ENCODE measurements at regions not wholly inside any gene's neighbourhood (a gene's known extent, or its start where the extent isn't known, plus 50 kb on each side); places are given as distances from the start of the nearest gene placed in this dataset.

DNA sequence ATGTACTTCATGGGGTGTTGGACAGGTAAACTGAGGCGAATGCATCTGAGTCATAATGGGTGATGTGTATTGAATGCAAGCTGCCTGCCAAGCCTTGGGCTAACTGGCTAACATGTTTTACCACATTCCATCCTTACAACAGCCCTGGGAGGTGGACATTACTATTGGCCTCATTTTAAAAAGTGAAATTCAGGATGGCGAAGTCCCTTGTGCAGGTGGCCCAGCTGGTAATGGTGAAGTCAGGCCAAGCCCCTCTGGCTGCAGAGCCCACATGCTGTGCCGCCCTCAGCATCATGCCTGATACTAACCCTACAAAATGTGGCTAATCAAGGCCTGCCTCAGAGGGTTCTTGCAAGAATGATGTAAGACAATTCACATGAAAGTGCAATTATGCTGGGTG is 60.0 kb upstream of the CHD2 start:
- no peak overlapping the region for H3K27ac ChIP-seq
- ATAC-seq: no peak
- no peaks in the 10 kb centered on the region for H3K4me1 ChIP-seq
- intact Hi-C loops (cut with DNase I; ENCODE audit: low total_unique reads) (no loop called here), in situ Hi-C loops (cut with MboI; ENCODE audit: low sequenced_read_pairs in 4 of 4) (no loop called here)
- no peak overlapping the region for H3K4me3 ChIP-seq
- H3K9me3 ChIP-seq: no peaks in the 10 kb centered on the region
- H3K36me3 ChIP-seq: no peaks in the 10 kb centered on the region
- no peak for DNase-seq
- TF ChIP-seq, protein P1, sequence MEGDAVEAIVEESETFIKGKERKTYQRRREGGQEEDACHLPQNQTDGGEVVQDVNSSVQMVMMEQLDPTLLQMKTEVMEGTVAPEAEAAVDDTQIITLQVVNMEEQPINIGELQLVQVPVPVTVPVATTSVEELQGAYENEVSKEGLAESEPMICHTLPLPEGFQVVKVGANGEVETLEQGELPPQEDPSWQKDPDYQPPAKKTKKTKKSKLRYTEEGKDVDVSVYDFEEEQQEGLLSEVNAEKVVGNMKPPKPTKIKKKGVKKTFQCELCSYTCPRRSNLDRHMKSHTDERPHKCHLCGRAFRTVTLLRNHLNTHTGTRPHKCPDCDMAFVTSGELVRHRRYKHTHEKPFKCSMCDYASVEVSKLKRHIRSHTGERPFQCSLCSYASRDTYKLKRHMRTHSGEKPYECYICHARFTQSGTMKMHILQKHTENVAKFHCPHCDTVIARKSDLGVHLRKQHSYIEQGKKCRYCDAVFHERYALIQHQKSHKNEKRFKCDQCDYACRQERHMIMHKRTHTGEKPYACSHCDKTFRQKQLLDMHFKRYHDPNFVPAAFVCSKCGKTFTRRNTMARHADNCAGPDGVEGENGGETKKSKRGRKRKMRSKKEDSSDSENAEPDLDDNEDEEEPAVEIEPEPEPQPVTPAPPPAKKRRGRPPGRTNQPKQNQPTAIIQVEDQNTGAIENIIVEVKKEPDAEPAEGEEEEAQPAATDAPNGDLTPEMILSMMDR (IDR thresholded peaks at IDR 0.05 in 4 of 5, conservative IDR thresholded peaks at IDR 0.05 in 1 of 5): no peak
- TF ChIP-seq POLR2A (IDR thresholded peaks at IDR 0.05): no peak
- H3K27me3 ChIP-seq: no peaks in the 10 kb centered on the region

DNA sequence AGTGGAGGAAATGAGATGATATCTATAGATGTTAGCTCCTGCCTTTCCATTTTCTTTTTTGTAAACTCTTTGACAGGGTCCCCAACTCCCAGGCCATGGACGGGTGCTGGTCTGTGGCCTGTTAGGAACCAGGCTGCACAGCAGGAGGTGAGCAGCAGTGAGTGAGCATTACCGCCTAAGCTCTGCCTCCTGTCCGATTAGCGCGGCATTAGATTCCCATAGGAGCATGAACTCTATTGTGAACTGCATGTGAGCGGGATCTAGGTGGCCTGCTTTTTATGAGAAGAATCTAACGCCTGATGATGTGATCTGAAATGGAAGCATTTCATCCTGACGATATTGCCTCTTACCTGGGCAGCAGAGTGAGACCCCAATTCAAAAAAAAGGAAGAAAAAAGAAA is 56.8 kb upstream of the CHD2 start:
- DNase-seq (no peak), ATAC-seq (no peak)
- H3K4me1 ChIP-seq: no peaks in the 10 kb centered on the region
- H3K36me3 ChIP-seq: no peaks in the 10 kb centered on the region
- no peaks in the 10 kb centered on the region for H3K9me3 ChIP-seq
- no peaks in the 10 kb centered on the region for H3K27me3 ChIP-seq
- TF ChIP-seq POLR2A (IDR thresholded peaks at IDR 0.05): no peak
- TF ChIP-seq, protein P1 (IDR thresholded peaks at IDR 0.05 in 4 of 5, conservative IDR thresholded peaks at IDR 0.05 in 1 of 5): no peak
- no peak overlapping the region for H3K4me3 ChIP-seq
- no peak overlapping the region for H3K27ac ChIP-seq
- intact Hi-C loops (cut with DNase I; ENCODE audit: low total_unique reads) (no loop called here), in situ Hi-C loops (cut with MboI; ENCODE audit: low sequenced_read_pairs in 4 of 4) (no loop called here)

DNA sequence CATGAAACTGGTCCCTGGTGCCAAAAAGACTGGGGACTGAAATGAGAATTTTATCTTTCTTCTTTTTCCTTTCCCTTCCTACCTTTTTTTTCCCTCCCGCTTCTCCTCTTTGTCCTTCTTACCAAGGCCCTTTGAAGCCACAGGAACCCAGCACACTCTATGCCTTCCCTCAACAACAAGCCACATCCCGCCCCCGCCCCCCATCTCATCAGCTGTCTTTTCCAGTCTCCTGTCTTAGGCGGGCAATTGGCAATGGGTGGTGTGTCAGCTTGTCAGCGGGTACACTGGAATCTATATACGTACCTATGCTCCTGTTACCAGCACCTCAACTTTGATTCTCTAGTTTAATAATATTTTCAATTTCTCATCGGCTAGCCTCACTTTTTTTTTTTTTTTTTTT is 56.3 kb upstream of the CHD2 start:
- no peaks in the 10 kb centered on the region for H3K9me3 ChIP-seq
- no peak overlapping the region for H3K27ac ChIP-seq
- intact Hi-C loops (cut with DNase I; ENCODE audit: low total_unique reads): no loop called here
- TF ChIP-seq, protein P1 (IDR thresholded peaks at IDR 0.05 in 4 of 5, conservative IDR thresholded peaks at IDR 0.05 in 1 of 5): no peak
- no peak for TF ChIP-seq POLR2A (IDR thresholded peaks at IDR 0.05)
- in situ Hi-C loops (cut with MboI; ENCODE audit: low sequenced_read_pairs in 4 of 4): no loop called here
- DNase-seq (no peak), ATAC-seq (peak in 1 of 2 donors; percentile 33)
- no peak overlapping the region for H3K4me3 ChIP-seq
- H3K4me1 ChIP-seq: no peaks in the 10 kb centered on the region
- no peaks in the 10 kb centered on the region for H3K36me3 ChIP-seq
- no peaks in the 10 kb centered on the region for H3K27me3 ChIP-seq

DNA sequence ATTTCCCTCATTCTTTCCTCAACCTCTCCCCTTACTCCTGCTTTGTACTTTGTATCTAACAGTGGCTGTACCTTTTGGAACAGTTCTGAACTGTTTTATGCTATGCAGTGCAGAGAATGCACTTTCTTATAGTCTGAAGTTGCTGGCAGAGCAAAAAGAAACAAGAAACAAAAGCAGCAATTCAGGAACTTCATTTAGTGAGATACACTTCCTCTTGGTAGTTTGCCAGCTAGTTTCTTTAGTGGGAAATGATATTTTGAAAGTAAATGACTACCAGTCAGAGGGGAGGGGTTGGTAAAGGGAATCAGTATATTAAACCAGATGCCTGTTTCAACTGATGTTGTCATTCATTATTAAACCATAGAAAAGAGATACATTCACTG is 55.0 kb upstream of the CHD2 start:
- Histone ChIP-seq H3K27me3 (no peaks in the 10 kb centered on the region), H3K4me3 (no peak overlapping the region), H3K4me1 (no peaks in the 10 kb centered on the region), H3K9me3 (no peaks in the 10 kb centered on the region), H3K36me3 (no peaks in the 10 kb centered on the region), H3K27ac (peak overlapping the region in 2 of 4 donors; percentile 17 to 48)
- DNase-seq: no peak
- intact Hi-C loops (cut with DNase I; ENCODE audit: low total_unique reads) (no loop called here), in situ Hi-C loops (cut with MboI; ENCODE audit: low sequenced_read_pairs in 4 of 4) (no loop called here)
- peak; percentile 19 to 30 for ATAC-seq
- TF ChIP-seq, protein P1 (IDR thresholded peaks at IDR 0.05 in 4 of 5, conservative IDR thresholded peaks at IDR 0.05 in 1 of 5): no peak
- TF ChIP-seq POLR2A (IDR thresholded peaks at IDR 0.05): no peak

DNA sequence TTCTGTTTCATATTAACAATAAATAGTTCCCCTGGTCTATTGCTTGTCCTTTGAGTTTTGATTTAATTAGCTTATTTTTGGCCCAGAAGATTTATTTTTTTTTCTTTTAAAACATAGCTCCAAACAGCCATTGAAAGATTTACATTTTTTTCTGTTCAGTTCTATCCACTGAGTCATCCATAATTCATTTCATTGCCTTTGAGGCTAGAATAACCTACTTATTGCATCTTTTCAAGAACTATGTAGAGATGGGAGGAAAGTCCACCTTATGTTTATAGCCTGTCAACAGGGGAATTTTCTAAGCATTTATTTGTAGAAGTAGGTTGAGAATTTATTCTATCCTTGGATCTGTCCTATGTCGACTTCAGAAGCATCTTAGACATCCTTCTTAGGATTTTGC is 53.4 kb upstream of the CHD2 start:
- Histone ChIP-seq H3K27ac (no peak overlapping the region), H3K9me3 (no peaks in the 10 kb centered on the region), H3K36me3 (no peaks in the 10 kb centered on the region), H3K4me3 (no peak overlapping the region), H3K27me3 (no peaks in the 10 kb centered on the region), H3K4me1 (no peaks in the 10 kb centered on the region)
- in situ Hi-C loops (cut with MboI; ENCODE audit: low sequenced_read_pairs in 4 of 4): no loop called here
- intact Hi-C loops (cut with DNase I; ENCODE audit: low total_unique reads): no loop called here
- no peak for ATAC-seq
- no peak for TF ChIP-seq POLR2A (IDR thresholded peaks at IDR 0.05)
- TF ChIP-seq, protein P1 (IDR thresholded peaks at IDR 0.05 in 4 of 5, conservative IDR thresholded peaks at IDR 0.05 in 1 of 5): no peak
- no peak for DNase-seq

All from gastrocnemius medialis (tissue), 4 donors.